SU-DHL-6 (cell line): ENCODE measurements at regions not wholly inside any gene's neighbourhood (a gene's known extent, or its start where the extent isn't known, plus 50 kb on each side); places are given as distances from the start of the nearest gene placed in this dataset.
"Not testable (repeated sequence)": the region's sequence is repeated elsewhere in the genome, so short reads cannot be mapped to it uniquely, and the experiment has no call there.

Experiments
- CTCF ChIP-seq: fragments of 200-600 bp; sonication (generic); IDR thresholded peaks from one replicate; pipeline ENCODE4 v1.5.1; 2017; ENCODE audit warnings: antibody characterized with exemption, mild to moderate bottlenecking, low read length, moderate library complexity; ENCODE audit not compliant: insufficient read depth, poor library complexity, severe bottlenecking
- EZH2phosphoT487 ChIP-seq: fragments of 200-600 bp; sonication (generic), shearing (Covaris generic); conservative IDR thresholded peaks from 2 replicates; pipeline ENCODE4 v1.6.1; 2018; ENCODE audit warnings: mild to moderate bottlenecking, antibody characterized with exemption, low read length, moderate library complexity, mixed read lengths

- not testable (repeated sequence) for TF ChIP-seq CTCF, EZH2phosphoT487
Observed at GRCh38 chr2:91603996-91604395, 2912.5 kb downstream of the RPIA start.
